Stimulated activated naive CD8-positive, alpha-beta T cell treated with anti-CD3 and anti-CD28 coated beads, Interleukin-15, Interleukin-2, amounts not matched to agents 100 ng/mL and 50 ng/mL, for 24 hours (primary cell): ENCODE measurements at regions not wholly inside any gene's neighbourhood (a gene's known extent, or its start where the extent isn't known, plus 50 kb on each side); places are given as distances from the start of the nearest gene placed in this dataset.
"Not testable (repeated sequence)": the region's sequence is repeated elsewhere in the genome, so short reads cannot be mapped to it uniquely, and the experiment has no call there.

ENCODE experiments used
- H3K27ac Mint-ChIP-seq: one replicate; pipeline ENCODE4 v1.8.0; 2021; ENCODE audit warnings: mild to moderate bottlenecking, mixed read lengths
- H3K27me3 Mint-ChIP-seq: one replicate; pipeline ENCODE4 v1.8.0; 2021; ENCODE audit warnings: mixed read lengths
- H3K36me3 Mint-ChIP-seq: one replicate; pipeline ENCODE4 v1.8.0; 2021; ENCODE audit warnings: low read depth, mixed read lengths
- H3K4me1 Mint-ChIP-seq: one replicate; pipeline ENCODE4 v1.8.0; 2021; ENCODE audit warnings: low read depth, mixed read lengths
- H3K4me3 Mint-ChIP-seq: one replicate; pipeline ENCODE4 v1.8.0; 2021; ENCODE audit warnings: mild to moderate bottlenecking, mixed read lengths
- H3K9me3 Mint-ChIP-seq: one replicate; pipeline ENCODE4 v1.8.0; 2021; ENCODE audit warnings: mixed read lengths

DNA sequence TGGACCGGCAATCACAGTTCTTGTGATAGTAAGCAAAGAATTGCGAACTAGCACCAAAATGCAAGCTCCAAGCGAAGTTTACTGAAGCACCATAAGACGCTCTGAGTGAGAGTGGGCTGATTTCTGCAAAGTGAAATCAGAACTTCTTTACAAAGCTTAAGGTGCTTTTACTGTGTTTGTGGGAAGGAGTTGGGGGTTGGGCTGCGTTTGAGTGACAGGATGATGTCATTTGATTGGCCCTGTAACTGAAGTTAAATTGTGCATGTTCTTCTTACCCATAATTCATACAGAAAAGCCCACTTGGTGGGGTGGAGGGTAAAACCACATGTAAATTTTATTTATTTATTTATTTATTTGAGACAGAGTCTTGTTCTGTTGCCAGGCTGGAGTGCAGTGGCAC lies 970.6 kb upstream of the CDH18 start:
- Mint-ChIP-seq H3K36me3 (no peaks in the 10 kb centered on the region), H3K9me3 (peaks cover 6% of the 10 kb centered on the region), H3K27me3 (no peaks in the 10 kb centered on the region), H3K4me1 (no peaks in the 10 kb centered on the region), H3K4me3 (no peak overlapping the region), H3K27ac (no peak overlapping the region)

DNA sequence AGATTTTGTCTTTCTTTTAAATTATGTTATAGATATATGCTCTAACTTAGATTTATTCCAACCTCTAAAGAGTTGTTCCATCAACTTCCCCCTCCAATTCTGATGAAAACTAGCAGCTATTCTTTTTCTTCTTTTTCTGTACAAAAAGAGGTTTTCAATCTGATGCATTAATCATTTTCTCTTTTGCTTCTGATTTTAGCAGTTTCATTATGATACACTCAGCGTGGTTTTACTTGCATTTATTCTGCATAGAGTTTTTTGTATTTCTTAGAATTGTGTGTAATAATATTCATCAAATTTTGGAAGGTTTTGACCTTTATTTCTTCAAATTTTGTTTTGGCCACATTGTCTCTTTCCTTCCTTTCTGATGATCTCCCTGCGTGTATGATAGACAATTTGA lies 968.1 kb upstream of the CDH18 start:
- peaks cover 3% of the 10 kb centered on the region for H3K9me3 Mint-ChIP-seq
- no peaks in the 10 kb centered on the region for H3K27me3 Mint-ChIP-seq
- no peak overlapping the region for H3K27ac Mint-ChIP-seq
- H3K4me1 Mint-ChIP-seq, result no peaks in the 10 kb centered on the region
- no peaks in the 10 kb centered on the region for H3K36me3 Mint-ChIP-seq
- H3K4me3 Mint-ChIP-seq, result no peak overlapping the region

DNA sequence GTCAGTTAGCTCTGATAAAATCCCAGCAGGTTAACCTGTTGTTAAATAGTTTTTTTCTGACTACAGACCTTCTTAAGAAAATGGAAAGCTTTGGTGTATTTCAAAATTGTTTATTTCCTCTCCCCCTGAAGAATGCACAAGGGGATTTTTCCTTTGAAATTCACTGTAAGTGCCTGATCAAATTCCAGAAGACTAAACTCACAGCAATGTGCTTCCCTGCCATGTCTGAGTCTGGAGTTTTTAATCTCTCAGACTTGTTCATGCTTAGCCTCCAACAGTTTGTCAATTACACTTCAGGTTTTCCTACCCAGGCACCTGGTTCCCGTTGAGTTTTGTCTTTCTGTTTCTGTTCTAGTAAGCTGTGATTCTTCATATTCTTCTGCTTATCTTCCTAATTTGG lies 961.6 kb upstream of the CDH18 start:
- H3K27ac Mint-ChIP-seq, result no peak overlapping the region
- no peaks in the 10 kb centered on the region for H3K27me3 Mint-ChIP-seq
- H3K9me3 Mint-ChIP-seq, result peaks cover 13% of the 10 kb centered on the region
- no peak overlapping the region for H3K4me3 Mint-ChIP-seq
- no peaks in the 10 kb centered on the region for H3K4me1 Mint-ChIP-seq
- no peaks in the 10 kb centered on the region for H3K36me3 Mint-ChIP-seq

DNA sequence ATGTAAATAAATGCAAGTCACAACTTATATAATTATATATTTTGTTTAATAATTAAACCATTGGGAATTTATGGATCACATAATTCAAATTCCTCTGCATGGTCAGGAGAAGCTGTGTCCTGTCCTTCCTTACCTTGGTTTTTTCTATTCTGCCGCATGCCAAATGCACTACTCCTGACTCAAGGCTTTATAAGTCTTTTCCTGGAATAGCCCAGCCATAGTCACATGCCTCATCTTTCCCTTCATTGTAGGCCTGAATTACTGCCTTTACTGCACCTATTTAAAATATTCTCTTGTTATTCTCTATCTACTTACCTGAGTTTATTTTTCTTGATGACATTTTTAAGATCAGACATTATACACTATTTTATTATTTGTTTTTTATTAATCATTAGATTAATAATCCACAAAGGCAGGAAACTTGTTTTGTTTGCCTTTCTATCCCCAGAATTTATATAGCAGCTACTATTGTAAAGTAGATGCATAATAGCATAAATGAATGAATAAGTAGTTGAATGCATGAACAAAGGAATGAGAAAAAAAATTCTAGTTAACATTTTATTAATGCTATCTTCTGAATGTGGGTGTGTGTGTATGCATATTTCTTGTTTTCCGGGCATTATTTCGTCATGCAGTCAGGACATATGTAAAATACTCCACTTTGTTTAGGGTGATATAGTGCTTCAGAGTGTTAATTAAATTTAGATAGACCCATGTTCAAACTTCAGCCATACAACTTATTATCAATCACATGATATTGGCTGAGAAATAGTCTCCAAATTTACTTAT lies 955.4 kb upstream of the CDH18 start:
- not testable (repeated sequence) for H3K27me3 Mint-ChIP-seq, H3K4me1 Mint-ChIP-seq, H3K9me3 Mint-ChIP-seq, H3K4me3 Mint-ChIP-seq, H3K27ac Mint-ChIP-seq, H3K36me3 Mint-ChIP-seq

DNA sequence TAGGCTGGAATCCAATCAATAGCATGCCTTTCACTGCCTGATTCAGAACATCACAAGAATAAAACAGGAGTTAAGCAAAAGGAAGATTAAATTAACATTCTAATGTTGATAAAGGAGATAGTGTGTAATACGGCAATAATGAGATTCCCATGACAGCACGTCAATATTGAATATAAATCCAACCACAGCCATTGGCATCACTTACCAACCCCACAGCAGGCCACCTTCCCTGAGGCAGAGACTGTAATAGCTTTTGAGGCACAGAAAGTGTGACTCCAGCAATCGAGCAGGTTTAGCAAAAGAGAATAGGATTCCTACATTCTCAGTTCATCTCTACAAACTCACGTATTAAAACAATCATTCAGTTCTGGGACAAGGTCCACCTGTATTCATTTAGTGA lies 954.6 kb upstream of the CDH18 start:
- not testable (repeated sequence) for H3K36me3 Mint-ChIP-seq, H3K27ac Mint-ChIP-seq, H3K9me3 Mint-ChIP-seq, H3K4me1 Mint-ChIP-seq, H3K27me3 Mint-ChIP-seq, H3K4me3 Mint-ChIP-seq

DNA sequence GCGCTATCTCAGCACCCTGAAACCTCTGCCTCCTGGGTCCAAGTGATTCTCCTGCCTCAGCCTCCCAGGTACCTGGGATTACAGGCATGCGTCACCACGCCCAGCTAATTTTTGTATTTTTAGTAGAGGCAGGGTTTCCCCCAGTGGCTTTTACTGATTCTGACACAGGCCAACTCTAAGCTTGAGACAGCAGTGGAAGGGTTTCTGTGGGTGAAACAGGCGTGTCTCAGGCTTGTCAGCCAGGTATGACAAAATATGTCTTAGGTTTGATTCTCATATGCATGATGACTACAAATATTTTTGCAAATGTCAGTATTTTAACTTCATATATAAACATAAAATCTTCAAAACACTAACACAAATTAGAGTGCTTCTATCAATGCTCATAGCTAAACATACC lies 952.8 kb upstream of the CDH18 start:
- H3K27me3 Mint-ChIP-seq, H3K27ac Mint-ChIP-seq, H3K36me3 Mint-ChIP-seq, H3K9me3 Mint-ChIP-seq, H3K4me1 Mint-ChIP-seq, H3K4me3 Mint-ChIP-seq: not testable (repeated sequence)

DNA sequence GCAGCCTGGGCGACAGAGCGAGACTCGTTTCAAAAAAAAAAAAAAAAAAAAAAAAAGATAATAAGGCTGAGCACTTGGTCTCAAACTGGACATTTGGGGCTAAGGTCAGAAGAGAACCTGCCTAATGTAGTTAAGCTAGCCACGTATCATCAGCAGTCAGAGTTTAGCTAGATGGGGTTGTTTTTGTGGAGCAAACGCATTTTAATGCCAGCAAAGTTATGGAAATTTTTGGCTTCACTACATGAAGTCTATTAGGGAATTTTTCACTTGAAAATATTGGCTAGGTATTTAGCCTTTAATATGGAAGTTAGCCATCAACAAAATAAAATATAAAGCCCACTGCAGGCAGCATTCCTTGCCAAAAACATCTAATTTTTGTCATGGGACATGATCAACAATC lies 902.9 kb upstream of the CDH18 start:
- not testable (repeated sequence) for H3K9me3 Mint-ChIP-seq, H3K27ac Mint-ChIP-seq, H3K4me3 Mint-ChIP-seq, H3K36me3 Mint-ChIP-seq, H3K27me3 Mint-ChIP-seq, H3K4me1 Mint-ChIP-seq

DNA sequence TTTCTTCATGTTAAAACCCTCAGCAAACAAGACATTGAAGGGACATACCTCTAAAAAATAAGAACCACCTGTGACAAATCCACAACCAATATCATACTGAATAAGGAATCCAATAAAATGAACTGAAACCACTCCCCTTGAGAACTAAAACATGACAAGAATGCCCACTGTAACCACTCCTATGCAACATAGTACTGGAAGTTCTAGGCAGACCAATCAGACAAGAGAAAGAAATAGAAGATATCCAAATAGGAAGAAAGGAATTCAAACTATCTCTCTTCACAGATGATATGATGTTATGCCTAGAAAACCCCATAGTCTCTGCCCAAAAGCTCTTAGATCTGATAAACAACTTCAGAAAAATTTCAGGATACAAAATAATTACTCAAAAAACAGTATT lies 887.7 kb upstream of the CDH18 start:
- not testable (repeated sequence) for H3K27me3 Mint-ChIP-seq, H3K4me3 Mint-ChIP-seq, H3K36me3 Mint-ChIP-seq

DNA sequence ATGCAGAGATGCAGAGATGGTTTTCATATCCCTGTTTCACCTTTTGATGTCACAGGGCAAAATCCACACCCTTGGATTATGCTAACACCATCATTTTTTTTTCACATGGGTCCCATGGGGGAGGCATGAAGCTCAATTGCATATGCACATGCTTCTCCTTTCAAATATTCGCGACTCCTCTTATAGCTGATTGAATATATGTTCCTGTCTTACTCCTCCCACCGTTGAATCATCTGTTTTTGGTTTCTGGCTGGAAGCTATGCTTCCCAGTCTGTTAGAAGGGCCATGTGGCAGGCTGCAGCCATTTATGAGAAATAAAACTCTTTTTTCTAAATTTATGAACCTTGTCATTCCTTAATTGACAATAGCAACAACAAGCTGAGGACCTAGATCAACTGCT lies 877.9 kb upstream of the CDH18 start:
- H3K27ac Mint-ChIP-seq, H3K27me3 Mint-ChIP-seq, H3K4me1 Mint-ChIP-seq, H3K4me3 Mint-ChIP-seq, H3K36me3 Mint-ChIP-seq, H3K9me3 Mint-ChIP-seq: not testable (repeated sequence)

More for the DNA sequence above, 887.7 kb upstream of the CDH18 start:
- H3K4me1 Mint-ChIP-seq, H3K9me3 Mint-ChIP-seq, H3K27ac Mint-ChIP-seq: not testable (repeated sequence)

DNA sequence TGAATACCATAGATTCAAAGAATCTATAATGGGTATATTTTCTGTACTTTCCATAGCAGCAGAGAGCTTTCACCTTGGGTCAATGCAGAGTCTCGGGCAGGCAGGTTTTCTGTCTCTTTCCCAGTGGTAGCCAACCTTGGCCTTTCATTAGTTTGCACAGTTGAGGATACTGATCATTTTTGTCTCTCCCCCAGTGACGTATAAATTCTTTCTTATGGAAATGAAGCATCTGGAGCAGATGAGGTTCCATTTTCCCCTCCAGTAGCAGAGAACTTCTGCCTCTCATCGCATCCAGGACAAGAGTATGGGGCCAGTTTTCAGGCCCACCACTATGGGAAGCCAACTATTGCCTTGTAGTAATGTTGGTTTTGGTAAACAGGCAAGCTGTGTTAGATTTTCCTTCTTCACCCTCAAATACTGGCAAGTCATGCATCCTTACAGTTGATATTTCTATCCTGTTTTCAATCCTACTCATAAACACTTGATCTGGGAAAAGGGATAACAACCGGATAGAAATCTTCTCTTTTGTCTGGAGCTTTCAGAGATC lies 845.2 kb upstream of the CDH18 start:
- H3K27ac Mint-ChIP-seq, result no peak overlapping the region
- H3K9me3 Mint-ChIP-seq, result no peaks in the 10 kb centered on the region
- H3K4me1 Mint-ChIP-seq, result no peaks in the 10 kb centered on the region
- no peaks in the 10 kb centered on the region for H3K27me3 Mint-ChIP-seq
- H3K36me3 Mint-ChIP-seq, result no peaks in the 10 kb centered on the region
- H3K4me3 Mint-ChIP-seq, result no peak overlapping the region

DNA sequence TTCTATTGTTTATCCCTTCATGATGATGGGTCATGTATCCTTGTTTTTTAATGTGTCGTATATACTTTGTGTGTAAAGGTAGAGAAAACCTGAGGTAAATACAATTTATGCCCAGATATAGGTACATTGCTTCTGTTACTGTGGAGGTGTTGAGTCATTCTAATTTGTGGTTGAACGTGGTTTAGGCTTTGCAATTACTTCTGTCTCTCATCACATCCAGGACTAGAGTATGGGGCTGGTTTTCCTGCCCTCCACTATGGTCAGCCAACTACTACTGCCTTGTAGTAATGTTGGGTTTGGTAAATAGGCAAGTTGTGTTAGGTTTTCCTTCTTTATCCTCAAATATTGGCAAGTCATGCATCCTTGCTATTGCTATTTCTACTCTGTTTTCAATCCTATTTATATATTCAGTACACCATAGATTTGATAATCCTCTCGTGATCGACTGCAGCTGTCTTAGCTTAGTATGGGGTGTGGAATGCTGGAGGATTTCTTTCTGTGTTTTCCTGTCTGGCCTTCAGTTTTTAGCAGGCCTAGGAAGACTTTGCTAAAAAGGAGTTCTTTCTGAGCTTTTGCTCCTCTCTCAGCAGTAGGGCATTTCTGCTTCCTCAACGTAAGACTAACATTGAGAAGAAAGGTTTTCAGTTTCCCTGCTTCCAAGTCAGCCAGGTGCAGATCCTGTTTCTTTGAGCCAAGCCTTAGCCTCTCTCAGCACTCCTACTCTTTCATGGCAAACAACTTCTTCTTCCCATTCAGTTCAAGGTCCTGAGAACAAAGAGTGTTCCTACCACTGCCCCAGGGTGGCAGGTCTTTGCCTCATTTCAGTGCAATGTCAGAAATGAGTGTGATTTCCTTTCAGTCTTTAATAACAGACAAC lies 844.4 kb upstream of the CDH18 start:
- H3K36me3 Mint-ChIP-seq, result no peaks in the 10 kb centered on the region
- H3K9me3 Mint-ChIP-seq, result no peaks in the 10 kb centered on the region
- H3K27me3 Mint-ChIP-seq, result no peaks in the 10 kb centered on the region
- H3K4me1 Mint-ChIP-seq, result no peaks in the 10 kb centered on the region
- H3K27ac Mint-ChIP-seq, result no peak overlapping the region
- no peak overlapping the region for H3K4me3 Mint-ChIP-seq

DNA sequence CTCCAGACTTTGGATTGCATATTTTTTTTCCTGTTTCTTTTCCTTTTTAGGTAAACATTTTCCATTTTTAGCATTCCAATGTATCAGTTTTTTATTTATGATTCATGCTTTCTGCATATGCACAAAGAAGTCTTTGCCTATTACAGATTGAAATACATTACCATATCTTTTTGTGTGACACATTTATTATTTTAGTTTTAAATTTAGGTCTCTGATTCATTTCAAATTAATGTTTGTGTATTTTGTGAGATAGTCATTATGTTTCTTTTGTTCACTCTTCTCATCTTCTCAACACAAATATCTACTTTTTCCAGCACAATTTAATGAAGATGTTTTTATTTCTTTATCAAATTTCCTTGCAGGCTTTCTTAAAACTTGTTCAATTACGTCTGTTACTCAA lies 838.0 kb upstream of the CDH18 start:
- not testable (repeated sequence) for H3K4me1 Mint-ChIP-seq, H3K4me3 Mint-ChIP-seq, H3K27ac Mint-ChIP-seq, H3K27me3 Mint-ChIP-seq, H3K9me3 Mint-ChIP-seq, H3K36me3 Mint-ChIP-seq

DNA sequence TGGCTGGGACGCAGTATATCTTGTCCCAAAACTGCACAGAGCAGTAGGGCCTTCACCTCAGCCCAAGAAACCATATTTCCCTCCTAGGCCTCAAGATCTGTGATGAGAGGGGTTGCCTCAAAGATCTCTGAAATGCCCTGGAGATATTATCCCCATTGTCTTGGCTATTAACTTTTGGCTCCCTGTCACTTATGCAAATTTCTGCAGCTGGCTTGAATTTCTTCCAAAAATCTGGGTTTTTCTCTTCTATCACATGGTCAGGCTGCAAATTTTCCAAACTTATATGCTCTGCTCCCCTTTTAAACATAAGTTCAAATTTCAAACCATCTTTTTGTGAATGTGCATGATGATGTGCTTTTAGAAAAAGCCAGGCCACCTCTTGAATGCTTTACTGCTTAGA lies 809.2 kb upstream of the CDH18 start:
- not testable (repeated sequence) for H3K4me1 Mint-ChIP-seq, H3K9me3 Mint-ChIP-seq, H3K27ac Mint-ChIP-seq, H3K27me3 Mint-ChIP-seq, H3K4me3 Mint-ChIP-seq, H3K36me3 Mint-ChIP-seq

DNA sequence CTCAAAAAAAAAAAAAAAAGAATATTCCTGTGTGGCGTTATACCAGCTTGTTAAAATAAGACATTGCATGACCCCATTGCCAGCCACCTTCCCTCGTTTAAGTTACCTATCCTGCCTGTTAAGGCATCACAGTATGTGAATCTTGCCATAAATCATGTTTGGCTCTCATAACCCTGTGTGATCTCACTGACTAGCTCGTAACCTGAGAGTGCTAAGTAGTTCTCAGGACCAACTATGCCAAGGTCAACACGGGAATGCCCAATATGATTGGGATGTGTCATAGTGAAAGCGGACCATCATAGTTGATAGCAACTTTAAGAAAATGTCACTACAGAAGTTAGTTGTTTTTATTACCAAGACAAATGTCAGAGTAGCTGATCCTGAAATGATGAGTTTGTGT lies 796.8 kb upstream of the CDH18 start:
- H3K27me3 Mint-ChIP-seq, H3K36me3 Mint-ChIP-seq, H3K4me3 Mint-ChIP-seq, H3K27ac Mint-ChIP-seq, H3K4me1 Mint-ChIP-seq: not testable (repeated sequence)
- peaks cover 13% of the 10 kb centered on the region for H3K9me3 Mint-ChIP-seq

DNA sequence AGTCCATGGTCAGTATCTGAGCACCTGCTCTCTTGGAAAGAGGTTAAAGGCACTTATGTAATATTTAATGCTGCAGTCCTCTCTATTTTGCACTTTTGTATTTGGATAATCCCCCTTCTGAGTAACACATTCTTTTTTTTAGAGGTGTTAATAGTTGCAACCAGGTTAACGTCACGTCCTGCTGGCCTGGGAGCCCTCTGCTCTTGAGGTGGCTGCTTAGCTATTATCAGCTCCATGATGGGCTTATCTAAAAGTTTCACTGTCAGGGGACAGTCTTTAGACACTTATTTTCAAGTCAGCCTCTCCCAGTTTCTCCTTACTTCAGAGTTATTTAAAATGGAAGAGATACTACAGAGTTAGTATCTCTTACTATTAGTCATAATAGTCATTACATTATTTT lies 795.5 kb upstream of the CDH18 start:
- H3K36me3 Mint-ChIP-seq, H3K4me1 Mint-ChIP-seq, H3K27me3 Mint-ChIP-seq, H3K4me3 Mint-ChIP-seq, H3K27ac Mint-ChIP-seq: not testable (repeated sequence)
- peaks cover 13% of the 10 kb centered on the region for H3K9me3 Mint-ChIP-seq

DNA sequence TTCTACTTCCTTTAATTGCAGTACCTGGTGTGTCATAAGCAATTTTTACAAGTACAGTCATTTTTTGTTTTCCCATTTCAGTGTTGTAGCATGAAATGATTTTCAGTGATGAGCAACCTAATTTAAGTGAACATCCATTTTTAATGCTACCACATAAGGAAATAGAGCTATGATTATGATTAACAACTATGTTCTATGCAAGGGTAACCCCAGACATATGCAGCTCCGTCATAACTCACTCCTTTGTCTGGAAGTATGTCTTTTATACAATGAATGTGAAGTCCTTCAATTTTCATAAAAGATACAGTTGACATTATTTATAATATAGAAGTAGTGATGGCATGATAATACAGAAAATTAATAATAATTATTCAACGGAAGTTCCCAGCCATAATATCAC lies 783.3 kb upstream of the CDH18 start:
- not testable (repeated sequence) for H3K36me3 Mint-ChIP-seq, H3K4me3 Mint-ChIP-seq, H3K27me3 Mint-ChIP-seq, H3K9me3 Mint-ChIP-seq, H3K4me1 Mint-ChIP-seq, H3K27ac Mint-ChIP-seq
